GM12878 (cell line): ENCODE measurements at regions not wholly inside any gene's neighbourhood (a gene's known extent, or its start where the extent isn't known, plus 50 kb on each side); places are given as distances from the start of the nearest gene placed in this dataset.

Source experiments
- ATAC-seq: fragments of 200-7000 bp; cut with Tn5 transposase; 3 replicates; pipeline ENCODE4 v1.9.1; 2020; ENCODE audit warnings: mild to moderate bottlenecking, moderate library complexity
- BruUV-seq: library from RNA; stranded (reverse); fragments of 400-500 nt; replicated peaks from 2 replicates; lab custom pipeline; 2021; lab: Mats Ljungman, UMichigan
- CTCF ChIA-PET: fragments of 300-600 bp; sonication (Branson Sonifier 250); formaldehyde crosslinking; extraction: SDS; loops from one replicate; lab custom pipeline; 2021; ENCODE audit warnings: inconsistent platforms; lab: Yijun Ruan, JAX
- POLR2A ChIA-PET: fragments of 350-600 bp; formaldehyde crosslinking; extraction: SDS; loops from one replicate; lab custom pipeline; 2021; ENCODE audit warnings: inconsistent platforms; lab: Charles Lee
- RAD21 ChIA-PET: fragments of 300-600 bp; sonication (Branson Sonifier 250); formaldehyde crosslinking; loops from one replicate; lab custom pipeline; 2023; ENCODE audit warnings: antibody characterized with exemption; ENCODE audit not compliant: unreplicated experiment; lab: Charles Lee
- SMC1A ChIA-PET: fragments of 300-600 bp; sonication (Branson Sonifier 250); formaldehyde crosslinking; loops from one replicate; lab custom pipeline; 2023; ENCODE audit not compliant: unreplicated experiment, uncharacterized antibody; lab: Charles Lee
- DNase-seq: peaks from one replicate; pipeline ENCODE4 v3.0.0-alpha.2; 2011; ENCODE audit warnings: low read depth, low spot score
- FAIRE-seq: peaks from 3 replicates; lab custom pipeline; 2011; peaks lifted over from hg19 to GRCh38; lab: Jason Lieb, UNC
- H2AFZ ChIP-seq: 2 replicates; pipeline ENCODE4 v1.6.0; 2011; ENCODE audit warnings: low read depth, low read length, control low read depth; ENCODE audit not compliant: control insufficient read depth
- H3K27ac ChIP-seq: 2 replicates; pipeline ENCODE4 v1.5.1; 2011; ENCODE audit warnings: control low read depth; ENCODE audit not compliant: control insufficient read depth, insufficient read depth
- H3K27me3 ChIP-seq, 2 experiments: replicated peaks in 1 of 2; 2 replicates each; pipeline versions ENCODE4 v1.6.0 to v1.6.1; 2011; ENCODE audit warnings: low read length in 1 of 2; ENCODE audit not compliant: control insufficient read depth in 2 of 2, insufficient read depth in 2 of 2
- H3K36me3 ChIP-seq, 2 experiments: 2 replicates each; pipeline ENCODE4 v1.5.1; 2011; ENCODE audit warnings: low read length in 1 of 2; ENCODE audit not compliant: control insufficient read depth in 2 of 2, insufficient read depth in 2 of 2
- H3K4me1 ChIP-seq: 2 replicates; pipeline ENCODE4 v1.6.1; 2011; ENCODE audit warnings: mild to moderate bottlenecking, low read length, moderate library complexity, mixed read lengths; ENCODE audit not compliant: control insufficient read depth, insufficient read depth
- H3K4me2 ChIP-seq: 2 replicates; pipeline ENCODE4 v1.6.0; 2011; ENCODE audit warnings: control low read depth; ENCODE audit not compliant: control insufficient read depth, insufficient read depth
- H3K4me3 ChIP-seq: fragments of 200-600 bp; sonication (generic); 2 replicates; pipeline ENCODE4 v1.5.1; 2016
- H3K79me2 ChIP-seq: 2 replicates; pipeline ENCODE4 v1.6.0; 2011; ENCODE audit warnings: low read length; ENCODE audit not compliant: control insufficient read depth, insufficient read depth
- H3K9ac ChIP-seq: 2 replicates; pipeline ENCODE4 v1.8.0; 2011; ENCODE audit warnings: low read length, control low read depth, mixed read lengths; ENCODE audit not compliant: control insufficient read depth, insufficient read depth
- H3K9me3 ChIP-seq: replicated peaks from 3 replicates; pipeline ENCODE4 v1.5.1; 2011; ENCODE audit warnings: mild to moderate bottlenecking, low read length; ENCODE audit not compliant: control insufficient read depth, insufficient read depth
- H4K20me1 ChIP-seq: 2 replicates; pipeline ENCODE4 v1.6.0; 2011; ENCODE audit not compliant: control insufficient read depth, insufficient read depth
- ASH2L ChIP-seq: fragments of 300-600, 200-600 bp; sonication (generic); IDR thresholded peaks from 2 replicates; pipeline ENCODE4 v1.6.1; 2017; ENCODE audit warnings: low read depth, mild to moderate bottlenecking, borderline replicate concordance
- ATF2 ChIP-seq: IDR thresholded peaks from 2 replicates; pipeline ENCODE4 v1.6.1; 2012; ENCODE audit warnings: low read length, inconsistent platforms
- BRCA1 ChIP-seq: IDR thresholded peaks from 2 replicates; pipeline ENCODE4 v1.6.1; 2011; ENCODE audit warnings: low read depth, low read length, improper control_type of control experiment
- CBX5 ChIP-seq: sonication (generic); IDR thresholded peaks from 2 replicates; pipeline ENCODE4 v1.6.1; 2016; ENCODE audit warnings: low read depth, moderate library complexity, mild to moderate bottlenecking, inconsistent platforms
- CTCF ChIP-seq, 3 experiments: IDR thresholded peaks in 2 of 3; conservative IDR thresholded peaks in 1 of 3; 2 replicates each; pipeline ENCODE4 v1.5.1; 2011; ENCODE audit warnings: low read depth in 3 of 3, low read length in 3 of 3, mild to moderate bottlenecking in 3 of 3, control low read depth in 2 of 3, moderate library complexity in 2 of 3, inconsistent platforms in 1 of 3, mixed read lengths in 1 of 3; ENCODE audit not compliant: control insufficient read depth in 2 of 3, insufficient read depth in 1 of 3; ENCODE audit errors: extremely low read depth in 1 of 3
- DPF2 ChIP-seq: fragments of 450-650 bp; IDR thresholded peaks from 2 replicates; pipeline ENCODE4 v1.6.1; 2017; ENCODE audit warnings: mild to moderate bottlenecking
- IKZF1 ChIP-seq: fragments of 450-650 bp; conservative IDR thresholded peaks from 2 replicates; pipeline ENCODE4 v1.6.1; 2017; ENCODE audit warnings: antibody characterized with exemption, mild to moderate bottlenecking
- IRF4 ChIP-seq: IDR thresholded peaks from 2 replicates; pipeline ENCODE4 v1.6.1; 2011; ENCODE audit warnings: low read depth, low read length
- JUND ChIP-seq: IDR thresholded peaks from 2 replicates; pipeline ENCODE4 v1.6.1; 2012; ENCODE audit warnings: low read depth, mild to moderate bottlenecking, low read length, improper control_type of control experiment, moderate library complexity
- NBN ChIP-seq: fragments of 450-650 bp; IDR thresholded peaks from 2 replicates; pipeline ENCODE4 v1.6.1; 2016
- NFYB ChIP-seq: IDR thresholded peaks from 2 replicates; pipeline ENCODE4 v1.6.1; 2011; ENCODE audit warnings: low read depth, mild to moderate bottlenecking, low read length, improper control_type of control experiment, moderate library complexity; ENCODE audit not compliant: insufficient read depth
- PAX8 ChIP-seq: fragments of 450-650 bp; IDR thresholded peaks from 2 replicates; pipeline ENCODE4 v1.6.1; 2017; ENCODE audit warnings: mild to moderate bottlenecking, moderate library complexity
- PRDM15 ChIP-seq: fragments of 450-650 bp; formaldehyde crosslinking; IDR thresholded peaks from 2 replicates; pipeline ENCODE4 v1.4.0; 2020; ENCODE audit warnings: mild to moderate bottlenecking, moderate library complexity
- SMAD5 ChIP-seq: IDR thresholded peaks from 2 replicates; pipeline ENCODE4 v1.6.1; 2016; ENCODE audit warnings: antibody characterized with exemption, low read depth
- STAT1 ChIP-seq: fragments of 450-650 bp; conservative IDR thresholded peaks from 2 replicates; pipeline ENCODE4 v1.6.1; 2014; ENCODE audit warnings: antibody characterized with exemption, mild to moderate bottlenecking
- TBL1XR1 ChIP-seq: IDR thresholded peaks from 2 replicates; pipeline ENCODE4 v1.6.1; 2012; ENCODE audit warnings: low read depth, low read length, improper control_type of control experiment
- YY1 ChIP-seq: IDR thresholded peaks from 2 replicates; pipeline ENCODE4 v1.6.1; 2011; ENCODE audit warnings: low read depth, mild to moderate bottlenecking, low read length
- WGBS: methylation state at CpG from one replicate; pipeline ENCODE4 v1.1.6; 2016; ENCODE audit warnings: low lambda C conversion rate; ENCODE audit not compliant: insufficient replicate concordance, insufficient coverage; ENCODE audit errors: missing lambda C conversion rate; 5-methylcytosine and 5-hydroxymethylcytosine counted together
- in situ Hi-C: fragments of 300-500 bp; cut with MboI; formaldehyde crosslinking; loops from 9 replicates; pipeline ENCODE4 v1.14.3; 2018; ENCODE audit warnings: mixed read lengths
- intact Hi-C: fragments of 100-400 bp; cut with micrococcal nuclease; formaldehyde crosslinking; loops from one replicate; pipeline ENCODE4 v1.14.2; 2022; ENCODE audit not compliant: unreplicated experiment
- TF ChIP-seq, protein P1 (sequence below): fragments of 450-650 bp; IDR thresholded peaks from 2 replicates; pipeline ENCODE4 v1.6.1; 2017; ENCODE audit warnings: antibody characterized with exemption, mild to moderate bottlenecking, moderate library complexity

DNA sequence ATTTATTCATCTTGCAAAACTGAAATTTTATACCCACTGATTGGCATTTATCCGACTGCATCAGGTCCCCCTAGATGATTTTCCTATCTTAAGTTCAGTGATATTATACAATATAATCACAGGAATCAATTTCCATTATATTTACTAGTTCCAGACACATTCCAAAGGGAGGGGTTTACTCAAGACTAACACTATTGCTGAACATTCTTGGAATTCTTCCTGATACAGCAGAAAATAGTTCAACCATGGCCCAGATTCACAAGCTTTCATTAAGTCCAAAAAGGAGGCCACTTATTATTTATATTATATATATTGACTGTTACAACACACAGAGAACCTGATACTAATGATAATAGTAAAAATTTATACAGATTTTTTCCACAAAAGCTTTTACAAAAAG is 2353.6 kb downstream of the PCDH7 start:
- SMC1A ChIA-PET = no interaction called here
- Histone ChIP-seq H3K9ac (no peak overlapping the region), H3K4me3 (no peak overlapping the region), H3K27ac (no peak overlapping the region), H4K20me1 (no peaks in the 10 kb centered on the region), H3K36me3 (no peaks in the 10 kb centered on the region), H3K4me2 (no peak overlapping the region), H3K27me3 (no peaks in the 10 kb centered on the region), H3K9me3 (no peaks in the 10 kb centered on the region; the same call in 2 of the 3 replicates), H3K79me2 (no peaks in the 10 kb centered on the region), H2AFZ (no peak overlapping the region), H3K4me1 (no peaks in the 10 kb centered on the region)
- CTCF ChIA-PET = no interaction called here
- DNase-seq (no peak), FAIRE-seq (no peak), ATAC-seq (no peak)
- POLR2A ChIA-PET = no interaction called here
- intact Hi-C loops = no loop called here
- BruUV-seq = no TSS peak
- TF ChIP-seq IRF4 (no peak), IKZF1 (no peak), ATF2 (no peak), JUND (no peak), PRDM15 (CRISPR knock-in tag) (no peak), TBL1XR1 (no peak), SMAD5 (no peak), NBN (no peak), STAT1 (no peak), DPF2 (no peak), PAX8 (no peak), ASH2L (no peak), BRCA1 (no peak), CBX5 (no peak), CTCF (IDR thresholded peaks at IDR 0.05 in 2 of 3, conservative IDR thresholded peaks at IDR 0.05 in 1 of 3; ENCODE audit: control insufficient read depth in 2 of 3, extremely low read depth in 1 of 3, insufficient read depth in 1 of 3, low read depth in 3 of 3, low read length in 3 of 3) (no peak), YY1 (no peak), NFYB (no peak)
- TF ChIP-seq, protein P1, sequence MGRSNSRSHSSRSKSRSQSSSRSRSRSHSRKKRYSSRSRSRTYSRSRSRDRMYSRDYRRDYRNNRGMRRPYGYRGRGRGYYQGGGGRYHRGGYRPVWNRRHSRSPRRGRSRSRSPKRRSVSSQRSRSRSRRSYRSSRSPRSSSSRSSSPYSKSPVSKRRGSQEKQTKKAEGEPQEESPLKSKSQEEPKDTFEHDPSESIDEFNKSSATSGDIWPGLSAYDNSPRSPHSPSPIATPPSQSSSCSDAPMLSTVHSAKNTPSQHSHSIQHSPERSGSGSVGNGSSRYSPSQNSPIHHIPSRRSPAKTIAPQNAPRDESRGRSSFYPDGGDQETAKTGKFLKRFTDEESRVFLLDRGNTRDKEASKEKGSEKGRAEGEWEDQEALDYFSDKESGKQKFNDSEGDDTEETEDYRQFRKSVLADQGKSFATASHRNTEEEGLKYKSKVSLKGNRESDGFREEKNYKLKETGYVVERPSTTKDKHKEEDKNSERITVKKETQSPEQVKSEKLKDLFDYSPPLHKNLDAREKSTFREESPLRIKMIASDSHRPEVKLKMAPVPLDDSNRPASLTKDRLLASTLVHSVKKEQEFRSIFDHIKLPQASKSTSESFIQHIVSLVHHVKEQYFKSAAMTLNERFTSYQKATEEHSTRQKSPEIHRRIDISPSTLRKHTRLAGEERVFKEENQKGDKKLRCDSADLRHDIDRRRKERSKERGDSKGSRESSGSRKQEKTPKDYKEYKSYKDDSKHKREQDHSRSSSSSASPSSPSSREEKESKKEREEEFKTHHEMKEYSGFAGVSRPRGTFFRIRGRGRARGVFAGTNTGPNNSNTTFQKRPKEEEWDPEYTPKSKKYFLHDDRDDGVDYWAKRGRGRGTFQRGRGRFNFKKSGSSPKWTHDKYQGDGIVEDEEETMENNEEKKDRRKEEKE = no peak
- in situ Hi-C loops = no loop called here
- 0% methylated on average over 1 of the region's 1 CpG for WGBS
- RAD21 ChIA-PET = no interaction called here
